Colonic mucosa (tissue), 4 donors: ENCODE measurements at regions not wholly inside any gene's neighbourhood (a gene's known extent, or its start where the extent isn't known, plus 50 kb on each side); places are given as distances from the start of the nearest gene placed in this dataset.
A peak's percentile ranks its signal among the peaks of the same experiment; 100 is the strongest.

ENCODE experiments used
- DNase-seq: peaks from one replicate; pipeline ENCODE4 v3.0.0-alpha.2; 2020
- H3K27ac ChIP-seq: fragments of 200-600 bp; one replicate; pipeline ENCODE4 v1.8.0; 2021
- H3K27me3 ChIP-seq: fragments of 200-600 bp; one replicate; pipeline ENCODE4 v1.8.0; 2021
- H3K36me3 ChIP-seq: fragments of 200-600 bp; one replicate; pipeline ENCODE4 v1.8.0; 2021
- H3K4me1 ChIP-seq: fragments of 200-600 bp; one replicate; pipeline ENCODE4 v1.8.0; 2021; ENCODE audit warnings: mild to moderate bottlenecking
- H3K4me3 ChIP-seq: fragments of 200-600 bp; one replicate; pipeline ENCODE4 v1.8.0; 2021
- H3K9ac ChIP-seq, 2 donors: one replicate each; pipeline ENCODE4 v1.7.0; 2013; ENCODE audit warnings: control low read depth in 2 of 2, low read depth in 2 of 2, low read length in 2 of 2
- H3K9me3 ChIP-seq: fragments of 200-600 bp; one replicate; pipeline ENCODE4 v1.8.0; 2021
- intact Hi-C: fragments of 100-400 bp; cut with DNase I; formaldehyde crosslinking; loops from one replicate; pipeline ENCODE4 v1.14.1; 2022
- TF ChIP-seq, protein P1 (sequence below): fragments of 200-600 bp; IDR thresholded peaks from one replicate; pipeline ENCODE4 v1.8.0; 2022; ENCODE audit warnings: antibody characterized with exemption, mild to moderate bottlenecking
- donor health status: healthy.
- donor health status: DM: no; HTN: no; CAD: no.
- donor health status: DM: no; HTN: no; CAD: no.

- Histone ChIP-seq H3K4me1 (no peaks in the 10 kb centered on the region), H3K36me3 (no peaks in the 10 kb centered on the region), H3K4me3 (no peak overlapping the region), H3K27me3 (no peaks in the 10 kb centered on the region), H3K27ac (no peak overlapping the region), H3K9me3 (no peaks in the 10 kb centered on the region), H3K9ac (no peak overlapping the region)
- intact Hi-C loops = no loop called here
- TF ChIP-seq, protein P1, sequence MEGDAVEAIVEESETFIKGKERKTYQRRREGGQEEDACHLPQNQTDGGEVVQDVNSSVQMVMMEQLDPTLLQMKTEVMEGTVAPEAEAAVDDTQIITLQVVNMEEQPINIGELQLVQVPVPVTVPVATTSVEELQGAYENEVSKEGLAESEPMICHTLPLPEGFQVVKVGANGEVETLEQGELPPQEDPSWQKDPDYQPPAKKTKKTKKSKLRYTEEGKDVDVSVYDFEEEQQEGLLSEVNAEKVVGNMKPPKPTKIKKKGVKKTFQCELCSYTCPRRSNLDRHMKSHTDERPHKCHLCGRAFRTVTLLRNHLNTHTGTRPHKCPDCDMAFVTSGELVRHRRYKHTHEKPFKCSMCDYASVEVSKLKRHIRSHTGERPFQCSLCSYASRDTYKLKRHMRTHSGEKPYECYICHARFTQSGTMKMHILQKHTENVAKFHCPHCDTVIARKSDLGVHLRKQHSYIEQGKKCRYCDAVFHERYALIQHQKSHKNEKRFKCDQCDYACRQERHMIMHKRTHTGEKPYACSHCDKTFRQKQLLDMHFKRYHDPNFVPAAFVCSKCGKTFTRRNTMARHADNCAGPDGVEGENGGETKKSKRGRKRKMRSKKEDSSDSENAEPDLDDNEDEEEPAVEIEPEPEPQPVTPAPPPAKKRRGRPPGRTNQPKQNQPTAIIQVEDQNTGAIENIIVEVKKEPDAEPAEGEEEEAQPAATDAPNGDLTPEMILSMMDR = no peak
- no peak for DNase-seq
Measured at GRCh38 chr7:106548491-106548890, 112.5 kb downstream of the CCDC71L start.

DNA sequence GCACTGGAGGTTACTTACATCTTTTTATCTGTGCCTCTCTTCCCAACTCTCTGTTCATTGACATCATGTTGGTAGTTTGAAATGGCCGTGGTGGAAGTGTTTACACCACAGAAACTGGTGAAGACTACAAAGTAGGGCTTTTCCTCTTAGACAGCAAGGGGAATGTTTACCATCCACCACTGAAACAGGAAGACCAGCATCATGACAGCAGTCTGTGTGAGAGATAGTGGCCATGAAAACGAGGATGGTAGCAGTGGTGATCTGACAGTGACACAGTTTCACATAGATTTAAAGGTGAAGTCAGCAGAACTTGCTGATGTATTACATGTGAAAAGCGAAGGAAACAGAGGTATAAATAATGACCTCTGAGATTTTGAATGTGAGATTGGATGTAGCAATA is 115.7 kb downstream of the CCDC71L start:
- H3K27ac ChIP-seq = no peak overlapping the region
- DNase-seq = no peak
- intact Hi-C loops = no loop called here
- no peaks in the 10 kb centered on the region for H3K27me3 ChIP-seq
- no peak overlapping the region for H3K4me3 ChIP-seq
- TF ChIP-seq, protein P1 = no peak
- H3K36me3 ChIP-seq = no peaks in the 10 kb centered on the region
- no peaks in the 10 kb centered on the region for H3K4me1 ChIP-seq
- H3K9me3 ChIP-seq = no peaks in the 10 kb centered on the region
- H3K9ac ChIP-seq = no peak overlapping the region

DNA sequence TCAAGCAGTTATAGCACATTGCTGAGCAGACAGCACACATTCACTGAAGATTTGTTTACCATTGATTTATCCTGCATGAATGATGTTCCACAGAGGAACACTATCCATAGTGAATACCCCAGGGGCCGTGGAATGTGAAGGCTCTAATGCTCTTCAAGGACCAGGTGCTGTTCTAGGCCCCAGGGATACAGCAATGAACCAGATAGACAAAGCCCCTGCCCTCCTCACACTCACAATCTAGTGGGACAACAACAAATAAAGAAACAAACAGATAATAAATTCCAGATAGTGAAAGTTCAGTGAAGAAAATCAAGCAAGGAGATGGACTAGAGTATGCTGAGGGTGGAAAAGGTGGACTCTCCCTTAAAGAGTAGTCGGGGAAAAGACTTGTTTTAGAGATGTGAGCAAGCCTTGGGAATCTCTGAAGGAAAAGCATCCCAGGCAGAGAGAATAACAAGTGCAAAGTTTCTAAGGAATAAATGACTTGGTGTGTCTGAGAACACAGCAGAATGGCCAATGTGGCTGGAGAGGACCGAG is 117.7 kb downstream of the CCDC71L start:
- H3K4me3 ChIP-seq = no peak overlapping the region
- H3K27ac ChIP-seq = peak overlapping the region; percentile 29
- intact Hi-C loops = loop anchor here (2.0 kb wide), 2 partner anchors 118 to 194 kb away; partner anchors contain the start of gene CCDC71L
- no peak overlapping the region for H3K9ac ChIP-seq
- TF ChIP-seq, protein P1 = no peak
- no peaks in the 10 kb centered on the region for H3K4me1 ChIP-seq
- no peak for DNase-seq
- H3K27me3 ChIP-seq = no peaks in the 10 kb centered on the region
- H3K9me3 ChIP-seq = no peaks in the 10 kb centered on the region
- H3K36me3 ChIP-seq = no peaks in the 10 kb centered on the region

DNA sequence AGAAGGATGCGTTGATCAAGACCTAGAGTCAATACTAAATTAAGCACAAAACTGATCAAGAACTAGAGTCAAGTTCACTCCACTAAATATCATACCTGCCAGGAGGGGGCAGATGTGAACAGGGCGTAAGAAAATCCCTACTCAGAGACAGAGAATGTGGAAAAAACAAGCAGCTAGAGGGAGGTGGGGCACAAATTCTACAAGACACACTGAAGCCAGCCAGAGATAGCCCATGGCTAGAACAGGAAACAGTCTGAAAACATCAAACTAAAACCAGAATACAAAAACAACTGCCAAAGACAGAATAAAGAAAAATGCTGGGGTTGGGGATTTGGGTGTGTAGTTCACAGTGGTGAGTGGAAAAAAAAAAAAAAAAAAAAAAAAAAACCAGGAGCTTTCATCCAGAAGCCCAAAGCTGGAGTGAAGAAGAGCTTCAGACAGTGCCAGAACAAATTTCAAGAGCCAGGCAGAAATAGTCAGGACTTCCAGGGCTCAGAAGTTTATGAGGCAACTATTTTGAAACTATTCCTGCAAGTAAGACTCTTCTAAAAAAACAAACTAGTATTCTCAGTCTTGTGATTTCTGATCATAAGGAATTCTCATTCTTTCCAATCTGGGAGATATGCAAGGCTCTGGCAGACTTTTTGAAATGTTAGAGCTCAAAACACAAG is 118.3 kb downstream of the CCDC71L start:
- H3K36me3 ChIP-seq = no peaks in the 10 kb centered on the region
- H3K4me1 ChIP-seq = no peaks in the 10 kb centered on the region
- H3K9me3 ChIP-seq = no peaks in the 10 kb centered on the region
- peak; percentile 75 for DNase-seq
- H3K27me3 ChIP-seq = no peaks in the 10 kb centered on the region
- no peak overlapping the region for H3K4me3 ChIP-seq
- peak overlapping the region; percentile 29 for H3K27ac ChIP-seq
- TF ChIP-seq, protein P1 = peak; percentile 38
- intact Hi-C loops = loop anchor here (2.0 kb wide), 2 partner anchors 118 to 194 kb away; partner anchors contain the start of gene CCDC71L
- H3K9ac ChIP-seq = no peak overlapping the region

DNA sequence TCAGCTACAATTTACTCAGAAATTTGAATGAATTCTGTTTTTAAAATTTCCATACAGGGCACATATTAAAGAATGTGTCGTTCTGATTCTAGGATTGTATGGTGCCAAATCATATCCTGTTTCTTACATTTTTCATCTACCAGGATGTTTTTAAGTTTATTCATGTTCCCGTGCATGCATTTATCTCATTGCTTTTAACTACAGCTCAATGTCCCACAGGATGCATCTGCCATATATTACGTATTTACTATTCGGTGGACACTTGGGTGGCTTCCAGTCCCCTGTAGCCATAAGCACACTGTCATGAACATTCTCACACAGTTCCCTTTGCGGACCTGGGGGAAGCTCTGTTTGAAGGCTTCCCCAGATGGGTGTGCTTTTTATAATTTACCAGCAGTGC is 122.3 kb downstream of the CCDC71L start:
- Histone ChIP-seq H3K27ac (no peak overlapping the region), H3K4me3 (no peak overlapping the region), H3K4me1 (no peaks in the 10 kb centered on the region), H3K9me3 (no peaks in the 10 kb centered on the region), H3K9ac (no peak overlapping the region), H3K36me3 (no peaks in the 10 kb centered on the region), H3K27me3 (no peaks in the 10 kb centered on the region)
- no peak for DNase-seq
- intact Hi-C loops = no loop called here
- TF ChIP-seq, protein P1 = no peak
